ENCODE measurements at regions not wholly inside any gene's neighbourhood (a gene's known extent, or its start where the extent isn't known, plus 50 kb on each side); places are given as distances from the start of the nearest gene placed in this dataset.

GRCh38 chr5:82976887-82977286, 100.3 kb downstream of the TMEM167A start (continued):
- TF ChIP-seq HNF1A (IDR thresholded peaks at IDR 0.05; ENCODE audit: low read depth) (peak; percentile 51), HNF1A (CRISPR knock-in tag; IDR thresholded peaks at IDR 0.05; ENCODE audit: borderline replicate concordance) (peak; percentile 87; the same call in 1 of the 2 replicates), DRAP1 (CRISPR knock-in tag; IDR thresholded peaks at IDR 0.05) (peak; percentile 12; the same call in 1 of the 2 replicates), PATZ1 (CRISPR knock-in tag; IDR thresholded peaks at IDR 0.05) (peak; percentile 62), ZNF580 (CRISPR knock-in tag; IDR thresholded peaks at IDR 0.05; ENCODE audit: borderline replicate concordance, low read depth) (peak; percentile 65; the same call in 1 of the 2 replicates), ZNF605 (CRISPR knock-in tag; IDR thresholded peaks at IDR 0.05) (peak; percentile 74), ARID4A (CRISPR knock-in tag; IDR thresholded peaks at IDR 0.05; ENCODE audit: borderline replicate concordance) (peak; percentile 42; the same call in 1 of the 2 replicates), ONECUT2 (CRISPR knock-in tag; IDR thresholded peaks at IDR 0.05) (peak; percentile 45; the same call in 1 of the 2 replicates), DMAP1 (CRISPR knock-in tag; IDR thresholded peaks at IDR 0.05) (peak; percentile 46; the same call in 1 of the 2 replicates), NCOA1 (CRISPR knock-in tag; IDR thresholded peaks at IDR 0.05) (0 out of 2 replicates have a peak, but pooled peaks have one; percentile 64), SP140L (CRISPR knock-in tag; IDR thresholded peaks at IDR 0.05; ENCODE audit: borderline replicate concordance) (peak; percentile 74; the same call in 1 of the 2 replicates), NFKBIZ (CRISPR knock-in tag; IDR thresholded peaks at IDR 0.05) (peak; percentile 94), TRIM24 (CRISPR knock-in tag; IDR thresholded peaks at IDR 0.05) (peak; percentile 87), HMG20A (CRISPR knock-in tag; IDR thresholded peaks at IDR 0.05; ENCODE audit: borderline replicate concordance) (peak; percentile 88), ZMYM2 (CRISPR knock-in tag; IDR thresholded peaks at IDR 0.05) (peak; percentile 63; the same call in 1 of the 2 replicates), KLF16 (CRISPR knock-in tag; IDR thresholded peaks at IDR 0.05) (peak in 1 of 2 experiments; percentile 60; a peak in 1 of 4 replicates), ZEB1 (IDR thresholded peaks at IDR 0.05; ENCODE audit: insufficient replicate concordance, low read depth) (peak; percentile 43), TBL1XR1 (IDR thresholded peaks at IDR 0.05; ENCODE audit: borderline replicate concordance, low read length, partially characterized antibody) (peak; percentile 37), HOXA3 (CRISPR knock-in tag; IDR thresholded peaks at IDR 0.05) (peak; percentile 80), HDAC2 (CRISPR knock-in tag; IDR thresholded peaks at IDR 0.05) (peak; percentile 94)

All from HepG2 (cell line).